ENCODE measurements at regions not wholly inside any gene's neighbourhood (a gene's known extent, or its start where the extent isn't known, plus 50 kb on each side); places are given as distances from the start of the nearest gene placed in this dataset.
"Not testable (repeated sequence)": the region's sequence is repeated elsewhere in the genome, so short reads cannot be mapped to it uniquely, and the experiment has no call there.

GRCh38 chr2:53200072-53200471 is 567.5 kb upstream of the CHAC2 start:
- DNase-seq, result no peak

- peak in 1 of 3 experiments; percentile 20 for DNase-seq
Observed at GRCh38 chr2:53188851-53189510, 578.6 kb upstream of the CHAC2 start.

- DNase-seq, result no peak
Observed at GRCh38 chr2:53183581-53183980, 584.0 kb upstream of the CHAC2 start.

- no peak for DNase-seq
Observed at GRCh38 chr2:53182601-53183000, 585.0 kb upstream of the CHAC2 start.

- DNase-seq, result no peak
Observed at GRCh38 chr2:53181759-53182158, 585.8 kb upstream of the CHAC2 start.

GRCh38 chr2:53177327-53177726 is 590.3 kb upstream of the CHAC2 start:
- DNase-seq, result no peak

- DNase-seq, result no peak
Observed at GRCh38 chr2:53174539-53174938, 593.1 kb upstream of the CHAC2 start.

- no peak for DNase-seq
Observed at GRCh38 chr2:53173698-53174455, 593.7 kb upstream of the CHAC2 start.

GRCh38 chr2:53173091-53173490 is 594.5 kb upstream of the CHAC2 start:
- no peak for DNase-seq

GRCh38 chr2:53170466-53170865 is 597.1 kb upstream of the CHAC2 start:
- DNase-seq, result no peak

GRCh38 chr2:53167227-53167626 is 600.4 kb upstream of the CHAC2 start:
- no peak for DNase-seq

GRCh38 chr2:53150146-53150545 is 617.5 kb upstream of the CHAC2 start:
- DNase-seq, result no peak

- no peak for DNase-seq
Observed at GRCh38 chr2:53148221-53148620, 619.4 kb upstream of the CHAC2 start.

GRCh38 chr2:53131416-53131815 is 636.2 kb upstream of the CHAC2 start:
- no peak for DNase-seq

GRCh38 chr2:53130441-53130943 is 637.1 kb upstream of the CHAC2 start:
- no peak for DNase-seq

- no peak for DNase-seq
Observed at GRCh38 chr2:53129851-53130250, 637.8 kb upstream of the CHAC2 start.

- no peak for DNase-seq
Observed at GRCh38 chr2:53127061-53127650, 640.4 kb upstream of the CHAC2 start.

- DNase-seq, result no peak
Observed at GRCh38 chr2:53114991-53115390, 652.6 kb upstream of the CHAC2 start.

- DNase-seq, result no peak
Observed at GRCh38 chr2:53114582-53114981, 653.0 kb upstream of the CHAC2 start.

- not testable (repeated sequence) for DNase-seq
Observed at GRCh38 chr2:53112408-53112807, 655.2 kb upstream of the CHAC2 start.

- no peak for DNase-seq
Observed at GRCh38 chr2:53111406-53111805, 656.2 kb upstream of the CHAC2 start.

- no peak for DNase-seq
Observed at GRCh38 chr2:53111004-53111403, 656.6 kb upstream of the CHAC2 start.

- no peak for DNase-seq
Observed at GRCh38 chr2:53108246-53108645, 659.4 kb upstream of the CHAC2 start.

GRCh38 chr2:53104263-53104662 is 663.3 kb upstream of the CHAC2 start:
- DNase-seq, result peak in 1 of 3 experiments; percentile 17
